Upper lobe of right lung (tissue), 1 donor: ENCODE measurements at regions not wholly inside any gene's neighbourhood (a gene's known extent, or its start where the extent isn't known, plus 50 kb on each side); places are given as distances from the start of the nearest gene placed in this dataset.

Experiments
- ATAC-seq: fragments of 200-7000 bp; cut with Tn5 transposase; one replicate; pipeline ENCODE4 v1.9.1; 2020; ENCODE audit warnings: mild to moderate bottlenecking, moderate library complexity
- DNase-seq: peaks from one replicate; pipeline ENCODE4 v3.0.0-alpha.2; 2020
- H3K27ac ChIP-seq: fragments of 200-600 bp; one replicate; pipeline ENCODE4 v1.8.0; 2022
- H3K27me3 ChIP-seq: fragments of 200-600 bp; one replicate; pipeline ENCODE4 v1.8.0; 2022; ENCODE audit warnings: mild to moderate bottlenecking
- H3K36me3 ChIP-seq: fragments of 200-600 bp; one replicate; pipeline ENCODE4 v1.8.0; 2022
- H3K4me1 ChIP-seq: fragments of 200-600 bp; one replicate; pipeline ENCODE4 v1.8.0; 2022
- H3K4me3 ChIP-seq: fragments of 200-600 bp; one replicate; pipeline ENCODE4 v1.8.0; 2022; ENCODE audit warnings: mild to moderate bottlenecking
- H3K9me3 ChIP-seq: fragments of 200-600 bp; one replicate; pipeline ENCODE4 v1.8.0; 2022
- intact Hi-C: fragments of 100-400 bp; cut with DNase I; formaldehyde crosslinking; loops from one replicate; pipeline ENCODE4 v1.11.0; 2022
- TF ChIP-seq, protein P1 (sequence below): fragments of 200-600 bp; IDR thresholded peaks from one replicate; pipeline ENCODE4 v1.8.0; 2022; ENCODE audit warnings: antibody characterized with exemption
- donor health status: DM: no; HTN: yes; CAD: no; lungs with severe emphysema.

DNA sequence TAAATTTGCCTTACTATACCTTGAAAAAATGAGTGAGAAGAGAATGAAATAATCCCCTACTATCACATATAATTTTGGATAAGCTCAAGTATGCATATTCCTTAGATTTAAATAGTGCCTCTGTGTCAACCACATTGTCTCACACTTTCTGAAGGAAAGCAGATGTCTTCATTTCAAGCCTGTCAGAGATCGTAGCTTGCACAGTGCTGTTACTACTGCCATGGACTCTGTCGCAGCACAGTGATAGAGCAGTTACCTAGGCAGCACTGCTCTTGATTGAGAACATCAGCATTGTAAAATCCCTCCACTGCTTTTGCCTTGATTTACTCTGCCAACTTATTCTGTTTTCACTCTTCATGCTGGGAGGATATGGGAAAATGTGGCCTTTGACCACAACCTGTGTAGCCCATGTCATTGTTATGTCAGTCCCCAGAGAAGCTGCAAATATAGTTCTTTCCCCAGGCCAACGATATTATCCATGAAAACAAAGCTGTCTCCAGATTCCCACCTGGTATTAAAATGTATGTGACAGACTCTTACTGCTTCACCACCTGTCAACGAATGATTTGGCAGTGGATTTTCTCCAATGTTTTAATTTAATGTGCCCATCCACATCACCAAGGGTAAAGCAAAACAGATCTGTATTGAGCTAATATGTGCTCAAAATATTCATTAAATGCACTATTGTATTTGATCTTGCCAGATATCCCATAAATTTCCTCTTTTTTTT is 675.7 kb downstream of the METTL4 start:
- H3K27ac ChIP-seq = no peak overlapping the region
- ATAC-seq = no peak
- DNase-seq = no peak
- no peaks in the 10 kb centered on the region for H3K4me1 ChIP-seq
- no peak overlapping the region for H3K4me3 ChIP-seq
- intact Hi-C loops = no loop called here
- no peaks in the 10 kb centered on the region for H3K27me3 ChIP-seq
- H3K36me3 ChIP-seq = no peaks in the 10 kb centered on the region
- TF ChIP-seq, protein P1, sequence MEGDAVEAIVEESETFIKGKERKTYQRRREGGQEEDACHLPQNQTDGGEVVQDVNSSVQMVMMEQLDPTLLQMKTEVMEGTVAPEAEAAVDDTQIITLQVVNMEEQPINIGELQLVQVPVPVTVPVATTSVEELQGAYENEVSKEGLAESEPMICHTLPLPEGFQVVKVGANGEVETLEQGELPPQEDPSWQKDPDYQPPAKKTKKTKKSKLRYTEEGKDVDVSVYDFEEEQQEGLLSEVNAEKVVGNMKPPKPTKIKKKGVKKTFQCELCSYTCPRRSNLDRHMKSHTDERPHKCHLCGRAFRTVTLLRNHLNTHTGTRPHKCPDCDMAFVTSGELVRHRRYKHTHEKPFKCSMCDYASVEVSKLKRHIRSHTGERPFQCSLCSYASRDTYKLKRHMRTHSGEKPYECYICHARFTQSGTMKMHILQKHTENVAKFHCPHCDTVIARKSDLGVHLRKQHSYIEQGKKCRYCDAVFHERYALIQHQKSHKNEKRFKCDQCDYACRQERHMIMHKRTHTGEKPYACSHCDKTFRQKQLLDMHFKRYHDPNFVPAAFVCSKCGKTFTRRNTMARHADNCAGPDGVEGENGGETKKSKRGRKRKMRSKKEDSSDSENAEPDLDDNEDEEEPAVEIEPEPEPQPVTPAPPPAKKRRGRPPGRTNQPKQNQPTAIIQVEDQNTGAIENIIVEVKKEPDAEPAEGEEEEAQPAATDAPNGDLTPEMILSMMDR = no peak
- no peaks in the 10 kb centered on the region for H3K9me3 ChIP-seq

DNA sequence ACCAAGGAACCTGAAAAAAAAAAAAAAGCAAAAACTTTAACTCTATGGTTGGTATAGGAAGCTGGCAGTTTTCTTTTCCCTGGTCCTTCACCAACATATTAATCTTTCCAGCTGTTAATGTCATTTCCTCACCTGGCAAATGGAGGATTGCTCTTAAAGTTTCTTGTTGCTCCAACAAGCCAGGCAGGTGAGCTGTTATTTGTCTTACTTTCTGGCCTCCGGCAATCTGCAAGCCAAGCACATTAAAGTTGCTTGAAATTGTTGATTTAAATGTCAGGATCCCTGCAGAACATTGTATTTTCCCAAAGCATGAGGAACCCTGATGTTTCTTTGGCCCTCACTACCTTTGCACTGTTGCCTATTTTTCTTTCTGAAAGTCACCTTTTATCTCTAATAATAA is 664.9 kb downstream of the METTL4 start:
- ATAC-seq (no peak), DNase-seq (no peak)
- TF ChIP-seq, protein P1 = no peak
- Histone ChIP-seq H3K4me3 (no peak overlapping the region), H3K27ac (no peak overlapping the region), H3K36me3 (no peaks in the 10 kb centered on the region), H3K9me3 (peaks cover 8% of the 10 kb centered on the region), H3K27me3 (no peaks in the 10 kb centered on the region), H3K4me1 (no peaks in the 10 kb centered on the region)
- intact Hi-C loops = no loop called here

GRCh38 chr18:1907470-1908206 is 663.7 kb downstream of the METTL4 start:
- ATAC-seq = no peak
- TF ChIP-seq, protein P1 = no peak
- intact Hi-C loops = no loop called here

DNA sequence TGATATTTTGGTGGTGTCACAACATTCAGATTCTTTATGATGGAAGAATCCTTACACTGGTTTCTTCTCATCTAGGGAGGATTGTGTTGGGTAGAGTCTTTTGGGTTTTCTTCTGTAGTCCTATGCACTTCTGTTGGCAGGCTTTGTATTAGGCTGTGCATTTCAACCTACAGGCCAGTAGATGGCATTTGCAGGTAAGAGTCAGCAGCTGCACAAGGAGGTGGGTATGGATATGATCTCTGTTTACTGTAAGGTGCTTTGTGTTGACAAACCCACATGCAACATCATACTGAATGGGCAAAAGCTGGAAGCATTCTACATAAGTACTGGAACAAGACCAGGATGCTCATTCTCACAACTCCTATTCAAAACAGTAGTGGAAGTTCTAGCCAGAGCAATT is 656.8 kb downstream of the METTL4 start:
- intact Hi-C loops = no loop called here
- DNase-seq (no peak), ATAC-seq (no peak)
- H3K9me3 ChIP-seq = peaks cover 14% of the 10 kb centered on the region
- no peaks in the 10 kb centered on the region for H3K27me3 ChIP-seq
- H3K4me1 ChIP-seq = no peaks in the 10 kb centered on the region
- TF ChIP-seq, protein P1 = no peak
- no peak overlapping the region for H3K27ac ChIP-seq
- no peak overlapping the region for H3K4me3 ChIP-seq
- no peaks in the 10 kb centered on the region for H3K36me3 ChIP-seq

More at GRCh38 chr18:1907470-1908206, 663.7 kb downstream of the METTL4 start:
- Histone ChIP-seq H3K27me3 (no peaks in the 10 kb centered on the region), H3K36me3 (no peaks in the 10 kb centered on the region), H3K4me3 (no peak overlapping the region), H3K9me3 (peaks cover 8% of the 10 kb centered on the region), H3K27ac (no peak overlapping the region), H3K4me1 (no peaks in the 10 kb centered on the region)
- DNase-seq = no peak

GRCh38 chr18:1916869-1917523 is 654.3 kb downstream of the METTL4 start:
- intact Hi-C loops = no loop called here
- TF ChIP-seq, protein P1 = no peak
- no peak overlapping the region for H3K4me3 ChIP-seq
- no peaks in the 10 kb centered on the region for H3K27me3 ChIP-seq
- peaks cover 6% of the 10 kb centered on the region for H3K9me3 ChIP-seq
- H3K36me3 ChIP-seq = no peaks in the 10 kb centered on the region
- no peak for ATAC-seq
- no peak overlapping the region for H3K27ac ChIP-seq
- H3K4me1 ChIP-seq = no peaks in the 10 kb centered on the region
- no peak for DNase-seq
